Ecto neural progenitor cell (in vitro differentiated cells): ENCODE measurements at regions not wholly inside any gene's neighbourhood (a gene's known extent, or its start where the extent isn't known, plus 50 kb on each side); places are given as distances from the start of the nearest gene placed in this dataset.

ENCODE experiments used
- DNase-seq: peaks from one replicate; pipeline ENCODE4 v3.0.0-alpha.2; 2018; ENCODE audit warnings: low spot score

DNA sequence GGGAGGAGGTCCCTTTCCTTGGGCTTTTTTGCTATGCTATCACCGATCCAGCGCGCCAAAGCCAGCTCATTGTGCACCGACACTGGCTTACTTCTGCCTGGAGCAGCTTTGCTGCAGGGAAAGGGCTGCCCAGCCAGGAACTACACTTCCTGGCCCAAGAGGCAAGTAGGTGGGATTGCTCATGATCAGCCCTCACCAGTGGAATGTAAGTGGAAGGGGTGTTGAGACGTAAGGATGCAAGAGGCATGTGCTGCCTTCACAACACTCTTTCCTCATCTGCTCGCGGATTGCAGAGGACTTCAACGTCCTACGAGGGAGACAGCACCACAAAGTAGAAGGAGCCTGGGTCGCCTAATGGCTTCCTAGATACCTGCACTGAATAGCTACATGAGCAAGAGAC is 104.3 kb upstream of the FOXF1 start:
- no peak for DNase-seq

GRCh38 chr16:86408685-86409084 is 101.6 kb upstream of the FOXF1 start:
- no peak for DNase-seq

DNA sequence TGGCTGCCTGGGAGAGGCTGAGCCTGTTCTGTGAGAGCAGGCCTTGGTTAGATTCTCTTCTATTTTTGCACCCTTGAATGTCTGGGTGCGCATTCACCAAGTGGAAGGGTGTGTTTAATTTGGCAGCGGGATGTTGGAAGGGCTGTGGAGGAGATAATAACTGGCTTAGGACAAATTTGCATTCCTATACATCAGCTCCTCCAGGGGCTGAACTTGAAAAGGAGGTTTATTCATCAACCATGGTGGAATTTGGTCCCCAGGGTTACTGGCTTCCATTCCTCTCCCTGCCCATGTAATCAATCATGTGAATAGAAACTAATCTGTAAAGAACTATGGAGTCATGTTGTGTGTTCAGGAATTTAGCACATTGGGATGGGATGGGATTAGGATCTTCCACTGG is 100.2 kb upstream of the FOXF1 start:
- DNase-seq, result no peak

DNA sequence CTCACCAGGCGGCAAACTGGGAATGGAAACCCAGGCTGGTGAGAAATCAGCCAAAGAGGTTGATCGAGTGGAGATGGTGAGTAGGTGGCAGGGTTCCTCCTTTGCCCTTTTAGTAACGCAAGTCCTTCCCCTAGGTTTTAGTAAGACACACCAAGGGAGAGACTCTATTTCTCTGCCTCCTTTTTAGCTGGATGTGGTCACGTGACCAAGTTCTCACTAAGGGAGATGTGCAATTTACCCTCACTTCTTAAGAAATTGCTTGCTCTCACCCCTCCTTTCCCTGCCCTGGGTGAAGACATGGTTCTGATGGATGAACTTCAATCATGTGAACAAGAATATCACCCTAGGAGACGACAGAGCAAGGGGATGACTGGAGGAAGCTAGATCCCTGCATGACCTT is 99.8 kb upstream of the FOXF1 start:
- no peak for DNase-seq

GRCh38 chr16:86411897-86412296 is 98.4 kb upstream of the FOXF1 start:
- no peak for DNase-seq

DNA sequence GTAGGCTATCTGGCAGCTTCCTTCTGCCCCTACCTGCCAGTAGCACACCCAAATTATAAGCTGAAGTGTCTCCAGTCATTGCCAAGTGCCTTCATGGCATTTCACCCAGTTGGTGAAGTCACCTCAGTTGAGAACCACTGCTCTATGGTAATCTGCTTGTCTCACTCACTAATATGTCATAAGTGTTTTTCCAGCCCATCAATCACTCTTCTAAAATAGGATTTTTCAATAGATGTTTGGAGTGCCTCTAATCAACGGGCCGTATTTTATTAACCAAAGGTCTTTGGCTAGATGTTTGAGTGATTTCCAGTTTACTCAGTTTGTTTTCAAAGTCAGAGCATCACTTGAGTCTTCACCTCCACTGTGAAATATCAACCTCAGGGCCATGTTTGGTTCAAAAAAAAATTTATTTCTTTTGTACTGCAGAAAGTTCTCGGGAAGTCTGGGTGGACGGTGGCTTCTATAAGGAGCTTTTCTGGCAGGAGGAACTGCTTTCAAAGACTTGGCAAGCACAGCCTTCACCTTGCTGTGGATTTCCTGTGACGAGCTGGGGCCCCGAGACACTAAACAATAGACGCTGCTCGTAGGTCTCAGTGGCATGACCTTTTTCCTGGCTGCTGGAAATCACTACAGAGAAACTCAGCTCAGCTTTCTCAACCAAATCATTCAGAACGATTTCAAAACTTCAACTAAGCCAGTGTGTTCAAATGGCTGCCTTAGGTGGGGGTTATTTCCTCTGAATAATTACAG is 95.2 kb upstream of the FOXF1 start:
- DNase-seq, result no peak

GRCh38 chr16:86418981-86419380 is 91.3 kb upstream of the FOXF1 start:
- DNase-seq, result no peak

GRCh38 chr16:86419518-86419917 is 90.8 kb upstream of the FOXF1 start:
- DNase-seq, result no peak

DNA sequence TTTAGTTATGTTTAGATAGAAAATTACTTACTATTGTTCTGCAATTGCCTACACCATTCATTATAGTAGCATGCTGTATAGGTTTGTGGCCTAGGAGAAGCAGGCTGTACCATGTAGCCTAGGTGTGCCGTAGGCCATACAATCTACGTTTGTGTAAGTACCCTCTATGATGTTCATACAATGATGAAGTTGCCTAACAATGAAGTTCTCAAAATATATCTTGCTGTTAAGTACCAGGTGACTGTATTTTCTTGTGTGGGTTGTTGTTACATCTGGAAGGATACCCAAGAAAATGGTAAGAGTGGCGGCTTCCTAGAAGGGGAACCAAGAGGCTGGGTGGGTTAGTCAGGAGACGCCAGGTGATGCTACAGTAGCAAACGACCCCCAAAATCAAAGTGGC is 88.3 kb upstream of the FOXF1 start:
- DNase-seq, result no peak

DNA sequence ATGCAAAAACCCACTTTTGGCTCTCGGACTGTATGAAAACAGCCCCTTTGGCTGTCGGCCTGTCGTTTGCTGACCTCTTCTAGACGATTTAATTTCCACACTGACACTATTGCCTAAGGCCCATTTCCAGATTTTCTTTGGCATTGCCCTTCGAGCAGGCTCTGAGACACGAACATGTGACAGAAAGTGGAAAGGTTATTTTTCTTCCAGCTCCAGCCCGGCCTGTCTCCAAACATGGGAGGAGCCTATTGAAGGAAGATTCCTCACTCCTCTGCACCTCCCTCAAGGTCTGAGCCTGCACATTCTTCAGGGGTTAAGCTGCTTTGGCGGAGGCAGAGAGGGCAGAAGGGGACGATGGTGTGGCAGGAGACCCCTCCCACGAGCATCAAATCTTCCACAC is 85.9 kb upstream of the FOXF1 start:
- DNase-seq, result peak; percentile 68

DNA sequence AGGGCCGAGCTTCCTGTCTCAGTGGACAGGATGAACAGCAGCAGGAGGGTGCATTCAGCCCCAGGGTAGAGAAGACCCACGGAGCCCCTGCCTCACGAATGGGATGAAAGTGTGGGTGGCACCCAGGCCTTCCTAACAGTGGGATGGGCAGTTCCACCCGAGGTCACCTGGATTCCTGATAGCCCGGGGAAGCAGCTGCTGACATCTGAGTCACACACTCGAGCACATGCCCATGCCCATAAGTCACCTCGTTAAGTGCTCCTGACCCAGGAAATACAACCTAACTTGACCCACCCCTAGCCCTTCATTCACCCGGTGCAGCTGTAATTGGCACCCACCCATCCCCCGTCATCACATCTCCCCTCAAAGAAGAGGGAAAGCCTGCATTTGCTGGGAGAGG is 85.3 kb upstream of the FOXF1 start:
- no peak for DNase-seq

GRCh38 chr16:86426063-86426642 is 84.2 kb upstream of the FOXF1 start:
- no peak for DNase-seq

GRCh38 chr16:86427433-86427851 is 82.9 kb upstream of the FOXF1 start:
- DNase-seq, result no peak

GRCh38 chr16:86428729-86429517 is 81.4 kb upstream of the FOXF1 start:
- DNase-seq, result no peak

DNA sequence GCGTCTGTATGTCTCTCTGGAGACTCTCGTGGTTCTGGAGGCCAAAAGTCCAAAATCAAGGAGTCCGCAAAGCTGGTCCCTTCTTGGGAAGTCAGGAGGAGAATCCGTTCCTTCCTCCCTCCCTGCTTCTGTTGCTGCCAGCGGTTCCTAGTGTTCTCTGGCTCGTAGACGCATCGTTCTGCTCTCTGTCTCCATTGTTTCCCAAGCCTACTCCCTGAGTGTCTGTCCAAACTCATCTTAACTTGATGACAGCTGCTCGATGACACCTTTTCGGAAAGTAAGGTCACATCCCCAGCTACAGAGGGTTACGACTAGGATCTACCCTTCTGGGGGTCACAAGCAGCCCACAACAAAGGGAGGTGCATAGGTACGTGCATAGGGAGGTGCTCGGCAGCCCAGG is 80.7 kb upstream of the FOXF1 start:
- no peak for DNase-seq

GRCh38 chr16:86430814-86431213 is 79.5 kb upstream of the FOXF1 start:
- DNase-seq, result no peak

- DNase-seq, result no peak
These were observed 78.8 kb upstream of the FOXF1 start for GRCh38 chr16:86431540-86431939.

DNA sequence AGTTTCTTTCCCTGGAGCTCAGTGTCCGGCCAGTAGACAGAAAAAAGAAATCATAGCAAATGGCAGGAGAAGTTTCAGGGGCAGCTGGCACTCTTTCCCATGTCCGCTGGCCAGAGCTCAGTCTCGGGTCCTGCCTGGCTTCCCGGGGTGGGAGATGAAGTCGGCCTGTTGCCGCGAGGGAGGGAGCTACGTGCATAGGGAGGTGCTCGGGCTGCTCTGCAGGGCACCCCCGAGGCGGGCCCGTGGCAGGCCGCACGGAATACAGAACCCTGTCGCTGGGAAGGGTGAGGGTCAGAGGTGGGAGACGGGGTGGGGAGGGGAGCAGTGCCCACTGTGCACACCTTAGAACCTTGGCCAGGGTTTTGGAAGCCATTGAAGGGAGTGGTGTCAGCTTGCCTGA is 78.3 kb upstream of the FOXF1 start:
- DNase-seq, result no peak

DNA sequence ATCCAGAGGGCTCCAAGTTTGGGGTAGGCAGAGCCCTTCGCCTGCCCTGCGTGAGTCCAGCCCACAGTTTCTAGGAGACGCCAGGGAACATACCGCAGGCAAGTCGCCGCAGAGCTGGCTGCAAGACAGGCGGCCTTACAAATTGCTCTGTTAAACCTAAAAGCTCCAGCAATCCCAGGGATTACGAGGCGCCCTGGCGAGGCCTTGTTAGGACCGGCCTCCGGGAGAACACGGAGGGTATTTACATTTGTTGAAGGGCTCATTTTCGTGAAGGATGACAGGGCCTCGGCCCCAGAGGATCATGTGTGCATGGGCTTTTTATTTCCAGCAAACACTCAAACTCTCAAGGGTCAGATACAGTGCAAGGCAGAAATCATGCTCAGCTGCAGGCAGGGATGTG is 77.6 kb upstream of the FOXF1 start:
- DNase-seq, result peak; percentile 69

DNA sequence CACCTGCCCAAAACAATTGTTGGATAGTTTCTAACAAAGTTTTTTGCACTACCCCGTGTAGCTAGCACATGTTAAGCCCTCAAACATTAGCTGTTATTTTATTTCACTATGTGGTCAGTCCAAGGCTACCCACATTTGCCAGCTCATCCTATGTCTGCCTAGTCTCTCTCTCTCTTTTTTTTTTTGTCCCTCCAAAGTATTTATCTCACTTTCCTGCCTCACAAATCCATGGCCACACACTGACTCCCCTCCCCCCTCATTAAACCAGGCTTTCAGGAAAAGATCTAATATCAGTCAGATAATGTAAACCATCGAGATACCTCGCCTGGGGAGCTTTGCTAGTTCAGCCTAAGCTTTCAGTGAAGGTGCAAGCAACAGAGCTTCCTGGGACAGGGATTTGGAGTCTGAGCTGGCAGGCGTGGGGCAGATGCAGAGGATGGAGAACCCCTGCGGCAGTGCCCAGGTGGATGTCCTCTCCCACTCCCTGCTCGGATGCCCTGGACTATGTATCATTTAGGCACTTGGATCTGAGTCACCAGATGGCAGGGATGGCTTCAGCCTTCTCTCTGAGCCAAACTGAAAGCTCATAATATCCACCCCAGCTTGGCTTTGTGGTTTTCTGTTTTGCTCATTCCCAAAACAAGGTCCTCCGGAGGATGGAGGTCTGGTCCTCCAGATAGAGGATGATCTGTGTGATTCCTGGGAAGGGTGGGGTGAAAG is 73.7 kb upstream of the FOXF1 start:
- DNase-seq, result no peak

DNA sequence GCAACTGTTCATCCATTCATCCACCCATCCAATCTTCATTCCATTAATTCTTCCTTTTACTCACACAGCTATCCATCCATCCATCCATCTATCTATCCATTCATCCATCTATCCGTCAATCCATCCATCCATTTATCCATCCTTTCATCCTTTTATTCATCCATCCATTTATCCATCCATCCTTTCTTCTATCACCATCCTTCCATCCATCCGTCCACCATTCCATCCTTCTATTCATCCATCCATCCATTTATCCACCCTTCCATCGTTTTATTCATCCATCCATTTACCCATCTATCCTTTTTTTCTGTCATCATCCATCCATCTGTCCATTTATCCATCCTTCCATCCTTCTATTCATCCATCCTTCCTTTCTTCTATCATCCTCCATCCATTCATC is 73.0 kb upstream of the FOXF1 start:
- DNase-seq, result no peak

DNA sequence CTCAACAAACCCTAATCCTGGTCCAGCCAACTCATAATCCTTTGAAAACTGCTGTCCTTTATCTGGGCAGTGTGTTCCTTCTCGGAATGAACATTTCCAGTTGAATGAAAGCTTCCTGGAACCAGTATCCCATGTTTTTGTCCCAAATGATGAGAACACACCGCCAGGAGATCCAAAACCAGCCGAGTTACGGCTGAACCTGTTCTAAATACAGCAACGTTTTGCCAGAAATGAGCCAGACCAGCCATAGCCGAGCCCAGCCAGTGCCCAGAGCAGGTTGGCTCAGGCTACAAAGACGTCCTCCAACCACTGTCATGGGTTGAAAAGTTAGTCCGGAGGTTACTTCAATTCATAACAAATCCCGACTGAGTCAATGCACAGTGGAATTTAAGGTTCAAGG is 67.6 kb upstream of the FOXF1 start:
- DNase-seq, result no peak
